Activated B cell treated with CpG ODN at 0.5 μM for 24 hours (primary cell): ENCODE measurements at regions not wholly inside any gene's neighbourhood (a gene's known extent, or its start where the extent isn't known, plus 50 kb on each side); places are given as distances from the start of the nearest gene placed in this dataset.

ENCODE experiments used
- ATAC-seq: fragments of 200-7000 bp; cut with Tn5 transposase; one replicate; pipeline ENCODE4 v1.10.0; 2021; ENCODE audit warnings: low read depth, mild to moderate bottlenecking, moderate library complexity
- CTCF ChIA-PET: fragments of 350-600 bp; sonication (Branson Sonifier 250); formaldehyde crosslinking; loops from one replicate; lab custom pipeline; 2021; ENCODE audit warnings: antibody characterized with exemption; lab: Charles Lee
- POLR2A ChIA-PET: fragments of 350-600 bp; sonication (Branson Sonifier 250); formaldehyde crosslinking; loops from one replicate; lab custom pipeline; 2021; ENCODE audit warnings: antibody characterized with exemption; lab: Charles Lee
- DNase-seq: peaks from one replicate; pipeline ENCODE4 v3.0.0; 2022
- H3K27ac Mint-ChIP-seq: one replicate; pipeline ENCODE4 v1.8.0; 2020; ENCODE audit warnings: mixed read lengths
- H3K27me3 Mint-ChIP-seq: one replicate; pipeline ENCODE4 v1.8.0; 2021; ENCODE audit warnings: mixed read lengths
- H3K36me3 Mint-ChIP-seq: one replicate; pipeline ENCODE4 v1.8.0; 2021; ENCODE audit warnings: low read depth, mixed read lengths
- H3K4me1 Mint-ChIP-seq: one replicate; pipeline ENCODE4 v1.8.0; 2021; ENCODE audit warnings: mixed read lengths
- H3K4me3 Mint-ChIP-seq: one replicate; pipeline ENCODE4 v1.8.0; 2020; ENCODE audit warnings: mild to moderate bottlenecking, mixed read lengths
- H3K9me3 Mint-ChIP-seq: one replicate; pipeline ENCODE4 v1.8.0; 2020; ENCODE audit warnings: mixed read lengths
- intact Hi-C: fragments of 100-400 bp; cut with micrococcal nuclease; formaldehyde crosslinking; loops from one replicate; pipeline ENCODE4 v1.15.1; 2024
- TF ChIP-seq, protein P1 (sequence below): fragments of 200-600 bp; IDR thresholded peaks from one replicate; pipeline ENCODE4 v1.8.0; 2022; ENCODE audit warnings: antibody characterized with exemption, mild to moderate bottlenecking

DNA sequence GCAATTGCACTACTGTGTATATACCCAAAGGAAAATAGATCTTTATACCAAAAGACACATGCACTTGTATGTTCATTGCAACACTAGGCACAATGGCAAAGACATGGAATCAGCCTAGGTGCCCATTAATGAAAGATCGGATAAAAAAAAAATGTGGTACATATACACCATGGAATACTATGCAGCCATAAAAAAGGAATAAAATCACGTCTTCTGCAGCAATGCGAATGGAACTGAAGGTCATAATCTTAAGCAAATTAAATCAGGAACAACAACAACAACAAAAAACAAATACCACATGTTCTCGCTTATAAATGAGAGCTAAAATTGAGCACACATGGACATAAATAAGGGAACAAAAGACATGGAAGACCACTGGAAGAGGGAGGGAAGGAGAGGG, 266.7 kb upstream of the CDH18 start:
- DNase-seq (no peak), ATAC-seq (no peak)
- TF ChIP-seq, protein P1, sequence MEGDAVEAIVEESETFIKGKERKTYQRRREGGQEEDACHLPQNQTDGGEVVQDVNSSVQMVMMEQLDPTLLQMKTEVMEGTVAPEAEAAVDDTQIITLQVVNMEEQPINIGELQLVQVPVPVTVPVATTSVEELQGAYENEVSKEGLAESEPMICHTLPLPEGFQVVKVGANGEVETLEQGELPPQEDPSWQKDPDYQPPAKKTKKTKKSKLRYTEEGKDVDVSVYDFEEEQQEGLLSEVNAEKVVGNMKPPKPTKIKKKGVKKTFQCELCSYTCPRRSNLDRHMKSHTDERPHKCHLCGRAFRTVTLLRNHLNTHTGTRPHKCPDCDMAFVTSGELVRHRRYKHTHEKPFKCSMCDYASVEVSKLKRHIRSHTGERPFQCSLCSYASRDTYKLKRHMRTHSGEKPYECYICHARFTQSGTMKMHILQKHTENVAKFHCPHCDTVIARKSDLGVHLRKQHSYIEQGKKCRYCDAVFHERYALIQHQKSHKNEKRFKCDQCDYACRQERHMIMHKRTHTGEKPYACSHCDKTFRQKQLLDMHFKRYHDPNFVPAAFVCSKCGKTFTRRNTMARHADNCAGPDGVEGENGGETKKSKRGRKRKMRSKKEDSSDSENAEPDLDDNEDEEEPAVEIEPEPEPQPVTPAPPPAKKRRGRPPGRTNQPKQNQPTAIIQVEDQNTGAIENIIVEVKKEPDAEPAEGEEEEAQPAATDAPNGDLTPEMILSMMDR: no peak
- Mint-ChIP-seq H3K27ac (no peak overlapping the region), H3K9me3 (peaks cover 5% of the 10 kb centered on the region), H3K36me3 (no peaks in the 10 kb centered on the region), H3K4me3 (no peak overlapping the region), H3K27me3 (no peaks in the 10 kb centered on the region), H3K4me1 (no peaks in the 10 kb centered on the region)
- CTCF ChIA-PET: no interaction called here
- intact Hi-C loops: no loop called here
- POLR2A ChIA-PET: no interaction called here

DNA sequence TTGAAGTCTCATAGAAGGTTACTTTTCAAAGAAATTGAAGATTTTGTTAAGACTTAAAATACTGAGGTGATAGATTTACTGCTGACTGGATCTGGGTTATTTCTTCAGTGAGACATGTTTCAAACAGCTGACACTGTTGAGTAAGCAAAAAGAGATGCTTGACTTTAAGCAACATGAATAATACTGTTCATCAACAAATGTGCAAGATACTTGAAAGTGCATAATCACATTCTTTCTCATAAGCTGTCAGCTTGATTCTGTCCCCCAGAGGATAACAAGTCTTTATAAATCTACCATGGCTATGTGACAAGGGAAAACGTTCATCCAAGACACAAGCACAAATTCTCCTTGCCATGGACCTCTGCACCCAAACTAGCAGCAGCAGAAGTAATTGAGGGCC, 260.1 kb upstream of the CDH18 start:
- POLR2A ChIA-PET: no interaction called here
- TF ChIP-seq, protein P1: no peak
- CTCF ChIA-PET: no interaction called here
- H3K9me3 Mint-ChIP-seq: peaks cover 3% of the 10 kb centered on the region
- H3K4me3 Mint-ChIP-seq: no peak overlapping the region
- H3K4me1 Mint-ChIP-seq: no peaks in the 10 kb centered on the region
- no peak overlapping the region for H3K27ac Mint-ChIP-seq
- no peaks in the 10 kb centered on the region for H3K27me3 Mint-ChIP-seq
- H3K36me3 Mint-ChIP-seq: no peaks in the 10 kb centered on the region
- no peak for ATAC-seq
- intact Hi-C loops: no loop called here
- no peak for DNase-seq

DNA sequence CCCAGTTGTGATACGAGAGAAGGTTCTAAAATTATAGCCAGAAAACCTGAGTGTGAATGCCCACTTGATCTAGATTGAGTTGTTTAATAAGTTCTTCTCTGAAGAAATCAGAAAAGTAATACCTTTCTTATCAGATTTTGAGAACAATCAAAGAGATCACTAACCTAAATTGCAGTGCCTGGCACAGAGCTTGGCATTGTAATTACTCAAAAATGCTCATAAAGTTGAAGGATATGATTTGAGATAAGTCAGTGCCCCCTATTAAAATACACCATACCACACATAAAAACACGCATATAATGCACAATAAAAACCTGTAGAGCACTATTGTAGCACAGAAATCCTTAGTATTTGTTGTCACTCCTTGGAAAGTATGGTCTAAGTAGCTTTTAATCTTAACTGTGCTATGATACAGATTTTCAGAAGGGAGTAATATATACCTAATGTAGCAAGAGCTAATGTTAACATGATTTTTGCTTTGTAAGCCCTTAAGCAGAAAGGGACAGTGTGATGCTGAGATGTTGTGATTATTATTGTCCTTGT, 257.5 kb upstream of the CDH18 start:
- no peaks in the 10 kb centered on the region for H3K27me3 Mint-ChIP-seq

DNA sequence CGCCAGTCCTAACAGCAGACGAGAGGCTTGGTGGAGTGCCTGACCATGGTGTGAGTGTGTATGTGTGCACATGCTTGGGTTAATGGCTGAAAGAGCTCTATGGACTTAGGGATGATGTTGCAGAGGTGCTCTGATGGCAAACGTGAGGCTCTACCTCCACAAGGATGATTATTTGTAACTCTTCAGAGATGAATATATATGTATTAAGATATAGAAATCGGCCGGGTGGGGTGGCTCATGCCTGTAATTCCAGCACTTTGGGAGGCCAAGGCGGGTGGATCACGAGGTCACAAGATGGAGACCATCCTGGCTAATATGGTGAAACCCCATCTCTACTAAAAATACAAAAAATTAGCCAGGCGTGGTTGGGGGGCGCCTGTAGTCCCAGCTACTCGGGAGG, 253.4 kb upstream of the CDH18 start:
- TF ChIP-seq, protein P1: no peak
- Mint-ChIP-seq H3K4me1 (no peaks in the 10 kb centered on the region), H3K4me3 (no peak overlapping the region), H3K27ac (no peak overlapping the region), H3K27me3 (no peaks in the 10 kb centered on the region), H3K36me3 (no peaks in the 10 kb centered on the region), H3K9me3 (peaks cover 2% of the 10 kb centered on the region)
- POLR2A ChIA-PET: no interaction called here
- intact Hi-C loops: no loop called here
- DNase-seq: no peak
- ATAC-seq: no peak
- CTCF ChIA-PET: no interaction called here

More for the DNA sequence above, 257.5 kb upstream of the CDH18 start:
- POLR2A ChIA-PET: no interaction called here
- CTCF ChIA-PET: no interaction called here
- TF ChIP-seq, protein P1: no peak
- H3K4me3 Mint-ChIP-seq: no peak overlapping the region
- no peak for ATAC-seq
- no peaks in the 10 kb centered on the region for H3K4me1 Mint-ChIP-seq
- no peak for DNase-seq
- H3K9me3 Mint-ChIP-seq: peaks cover 2% of the 10 kb centered on the region
- intact Hi-C loops: no loop called here
- no peak overlapping the region for H3K27ac Mint-ChIP-seq
- H3K36me3 Mint-ChIP-seq: no peaks in the 10 kb centered on the region

DNA sequence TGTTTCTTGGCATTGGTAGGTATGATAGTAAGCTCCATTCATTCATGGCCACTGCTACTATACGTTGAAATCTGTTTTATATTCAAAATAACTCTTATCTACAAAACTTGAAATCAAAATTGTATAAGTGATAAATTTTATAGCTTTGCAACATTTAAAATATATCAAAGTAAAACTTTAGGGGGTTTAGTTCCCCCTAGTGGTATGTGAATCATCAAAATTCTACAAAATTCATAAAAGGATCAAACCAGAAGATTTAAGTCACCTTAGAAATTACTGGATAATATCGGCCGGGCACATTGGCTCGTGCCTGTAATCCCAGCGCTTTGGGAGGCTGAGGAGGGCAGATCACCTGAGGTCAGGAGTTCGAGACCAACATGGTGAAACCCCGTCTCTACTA, 243.0 kb upstream of the CDH18 start:
- intact Hi-C loops: no loop called here
- POLR2A ChIA-PET: no interaction called here
- Mint-ChIP-seq H3K4me3 (no peak overlapping the region), H3K27me3 (no peaks in the 10 kb centered on the region), H3K27ac (no peak overlapping the region), H3K4me1 (no peaks in the 10 kb centered on the region), H3K9me3 (peaks cover 5% of the 10 kb centered on the region), H3K36me3 (no peaks in the 10 kb centered on the region)
- CTCF ChIA-PET: no interaction called here
- no peak for DNase-seq
- TF ChIP-seq, protein P1: no peak
- no peak for ATAC-seq
